CD4-positive, alpha-beta T cell treated with Interleukin-10 for 1 hour (primary cell): ENCODE measurements at regions not wholly inside any gene's neighbourhood (a gene's known extent, or its start where the extent isn't known, plus 50 kb on each side); places are given as distances from the start of the nearest gene placed in this dataset.
"Not testable (repeated sequence)": the region's sequence is repeated elsewhere in the genome, so short reads cannot be mapped to it uniquely, and the experiment has no call there.

Source experiments
- DNase-seq: peaks from one replicate; pipeline ENCODE4 v3.0.0-alpha.2; 2020

DNA sequence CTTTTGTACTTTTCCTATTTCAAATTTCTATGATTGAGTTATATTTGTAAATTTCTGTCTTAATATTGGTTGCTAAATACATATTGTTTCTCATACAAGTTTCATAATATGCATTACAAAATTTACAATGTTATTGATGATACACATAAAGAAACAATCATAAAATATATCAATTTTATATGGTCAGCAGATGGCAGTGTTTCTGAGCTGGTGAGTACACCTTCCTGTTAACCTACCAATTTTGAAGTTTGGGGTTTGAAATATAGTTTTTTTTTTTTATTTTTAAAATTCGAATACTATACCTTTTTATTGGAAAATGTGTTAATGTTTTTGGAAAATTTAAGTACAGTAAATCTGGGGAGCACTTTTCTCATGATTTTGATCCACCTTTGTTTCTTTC, 1953.1 kb upstream of the ADGRL3 start:
- DNase-seq, result no peak

DNA sequence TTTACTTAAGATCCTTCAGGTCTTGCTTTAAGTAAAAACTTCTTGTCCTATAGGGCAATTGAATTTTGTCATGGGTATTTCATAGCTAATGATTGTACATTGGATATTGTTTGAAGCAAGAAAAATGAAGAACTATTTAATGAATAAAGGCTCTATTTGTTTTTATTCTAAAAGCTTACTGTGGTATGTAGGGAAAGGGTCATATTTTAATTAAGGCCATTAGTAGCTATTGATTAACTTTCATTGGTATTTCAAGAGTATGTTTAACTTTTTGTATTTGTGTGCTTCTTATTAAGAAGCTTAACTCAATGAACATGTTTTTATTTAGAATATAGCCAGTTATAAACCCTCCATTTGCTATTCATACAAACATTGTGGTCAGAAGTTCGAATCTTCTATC, 1951.8 kb upstream of the ADGRL3 start:
- no peak for DNase-seq

DNA sequence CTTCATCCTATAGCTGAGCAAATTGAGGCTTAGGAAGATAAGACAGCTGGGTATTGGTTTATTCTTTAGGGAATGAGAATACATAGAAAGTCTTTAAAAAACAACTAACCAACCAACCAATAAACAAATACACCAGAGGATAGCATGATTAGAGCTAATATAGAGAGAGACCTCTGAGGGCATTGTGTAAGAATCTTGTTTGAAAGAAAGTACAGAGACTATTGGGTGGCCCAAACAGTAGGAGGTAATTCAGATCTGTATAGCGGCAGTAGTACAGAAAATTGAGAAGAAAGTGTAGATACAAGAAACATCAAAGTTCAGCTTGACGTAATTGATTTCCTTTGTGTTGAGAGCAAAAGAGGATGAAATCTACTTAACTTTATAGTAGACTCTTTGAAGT, 1951.0 kb upstream of the ADGRL3 start:
- DNase-seq, result no peak

DNA sequence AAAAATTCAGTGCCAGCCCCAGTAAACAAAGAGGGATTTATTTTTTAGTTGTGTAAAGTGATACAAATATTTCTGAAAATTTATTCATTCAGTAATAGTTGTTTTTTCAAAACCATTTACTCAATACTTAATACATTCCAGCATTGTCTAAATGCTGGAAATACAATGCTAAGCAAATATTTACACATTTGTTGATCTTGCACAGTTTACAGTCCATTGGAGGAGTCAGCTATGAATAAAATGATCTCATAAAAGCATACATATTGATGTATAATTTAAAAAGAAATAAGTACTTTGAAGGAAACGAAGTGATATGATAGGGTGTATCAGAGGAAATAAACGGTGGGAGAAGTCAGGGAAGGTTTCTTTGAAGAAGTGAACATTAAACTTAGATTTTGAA, 1942.1 kb upstream of the ADGRL3 start:
- no peak for DNase-seq

GRCh38 chr4:59307609-59308008, 1892.5 kb upstream of the ADGRL3 start:
- DNase-seq, result no peak

- DNase-seq, result no peak
Measured at GRCh38 chr4:59314637-59315036, 1885.5 kb upstream of the ADGRL3 start.

- DNase-seq, result no peak
Measured at GRCh38 chr4:59339631-59340030, 1860.5 kb upstream of the ADGRL3 start.

- no peak for DNase-seq
Measured at GRCh38 chr4:59341506-59341905, 1858.6 kb upstream of the ADGRL3 start.

GRCh38 chr4:59348949-59349348, 1851.2 kb upstream of the ADGRL3 start:
- no peak for DNase-seq

DNA sequence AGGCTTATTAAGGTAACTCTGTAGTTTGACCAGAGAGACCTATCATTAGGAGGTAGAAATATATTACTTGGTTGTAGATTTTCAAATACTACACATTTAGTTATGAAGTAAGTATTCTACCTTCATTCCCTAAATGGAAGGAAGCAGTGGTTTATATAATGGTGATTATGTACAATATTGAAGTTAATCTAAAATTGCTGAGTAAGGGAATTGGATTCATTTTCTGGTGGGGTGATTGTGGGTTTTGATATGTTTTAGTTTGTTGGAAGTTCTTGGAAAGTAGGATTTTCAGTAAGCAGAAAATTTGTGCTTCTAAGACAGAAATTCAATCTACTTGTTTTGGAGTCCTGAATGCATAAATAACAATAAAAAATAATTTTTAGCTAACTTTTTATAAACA, 1830.9 kb upstream of the ADGRL3 start:
- no peak for DNase-seq

DNA sequence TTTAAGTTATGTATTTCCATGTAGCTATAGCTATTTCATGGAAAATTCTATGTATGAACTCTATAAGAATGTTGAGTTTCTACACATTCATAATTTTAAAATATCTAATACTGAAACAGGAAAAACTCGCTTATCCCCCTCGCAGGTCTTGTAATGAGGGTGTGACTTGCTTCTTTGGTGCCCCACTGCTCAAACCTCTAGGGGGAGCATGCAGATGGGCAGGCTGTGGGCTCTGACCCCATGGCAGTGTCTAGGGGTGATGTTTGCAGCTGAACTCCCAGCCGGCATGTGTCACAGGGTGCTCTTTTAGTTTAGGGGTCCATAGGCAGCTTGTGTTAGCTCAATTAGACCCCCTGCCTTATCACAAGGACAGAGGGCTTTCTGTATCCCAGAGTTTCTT, 1825.7 kb upstream of the ADGRL3 start:
- no peak for DNase-seq

DNA sequence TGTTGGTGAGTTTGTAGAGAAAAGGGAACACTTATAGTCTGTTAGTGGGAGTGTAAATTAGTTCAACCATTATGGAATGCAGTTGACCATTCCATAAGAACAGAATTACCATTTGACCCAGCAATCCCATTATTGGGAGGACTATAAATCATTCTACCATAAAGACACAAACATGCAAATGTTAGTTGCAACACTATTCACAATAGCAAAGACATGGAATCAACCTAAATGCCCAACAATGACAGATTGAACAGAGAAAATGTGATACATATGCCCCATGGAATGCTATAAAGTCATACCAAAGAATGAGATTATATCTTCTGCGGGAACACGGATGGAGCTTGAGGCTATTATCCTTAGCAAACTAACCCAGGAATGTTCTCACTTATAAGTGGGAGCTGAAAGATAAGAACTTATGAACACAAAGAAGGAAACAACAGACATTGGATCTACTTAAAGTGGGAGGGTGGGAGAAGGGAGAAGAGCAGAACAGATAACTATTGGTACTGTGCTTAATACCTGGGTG, 1819.2 kb upstream of the ADGRL3 start:
- no peak for DNase-seq

GRCh38 chr4:59381591-59381990, 1818.5 kb upstream of the ADGRL3 start:
- no peak for DNase-seq

DNA sequence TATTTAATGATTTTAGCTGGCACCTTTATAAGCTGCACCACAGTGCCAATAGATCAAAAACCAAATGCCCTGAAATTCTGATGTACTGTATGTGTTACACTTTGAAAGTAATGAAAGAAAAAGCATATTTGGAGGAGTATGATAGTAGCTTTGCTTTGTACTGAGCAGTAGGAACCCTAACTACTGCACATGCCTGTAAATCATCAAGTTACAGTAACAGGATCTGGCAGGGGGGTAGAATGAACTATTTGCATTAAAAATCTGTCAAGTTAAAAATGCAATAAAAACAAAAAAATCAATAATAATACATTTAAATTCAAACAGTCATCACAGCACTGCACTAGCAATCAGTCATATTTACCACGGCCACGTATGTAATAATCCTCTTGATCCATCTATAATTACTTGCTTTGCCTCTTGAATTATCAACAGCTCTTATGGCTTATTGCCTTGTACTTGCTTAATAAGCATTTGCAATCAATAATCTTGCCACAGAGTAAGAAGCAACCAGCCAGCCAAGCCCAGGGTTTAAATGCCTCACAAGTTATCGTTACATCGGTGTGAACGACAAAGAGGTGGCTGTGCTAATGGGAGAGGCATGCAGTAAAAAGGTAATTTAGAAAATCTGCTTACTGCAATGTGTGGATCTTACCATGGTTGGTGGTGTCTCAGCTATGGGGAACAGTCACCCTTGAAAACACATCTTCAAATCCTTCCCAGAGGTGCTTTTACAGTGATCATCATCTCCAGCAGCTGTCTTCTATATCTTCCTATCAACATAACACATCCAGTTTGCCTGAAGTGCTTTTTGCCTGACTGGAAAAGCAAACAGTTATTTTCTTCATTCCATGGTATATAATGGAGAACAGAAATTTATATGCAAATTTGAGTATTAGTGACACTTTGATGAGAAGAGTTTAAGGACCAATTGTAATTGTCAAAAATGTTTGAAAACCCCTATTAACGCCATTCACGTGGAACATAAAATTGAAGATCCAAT, 1812.1 kb upstream of the ADGRL3 start:
- no peak for DNase-seq

DNA sequence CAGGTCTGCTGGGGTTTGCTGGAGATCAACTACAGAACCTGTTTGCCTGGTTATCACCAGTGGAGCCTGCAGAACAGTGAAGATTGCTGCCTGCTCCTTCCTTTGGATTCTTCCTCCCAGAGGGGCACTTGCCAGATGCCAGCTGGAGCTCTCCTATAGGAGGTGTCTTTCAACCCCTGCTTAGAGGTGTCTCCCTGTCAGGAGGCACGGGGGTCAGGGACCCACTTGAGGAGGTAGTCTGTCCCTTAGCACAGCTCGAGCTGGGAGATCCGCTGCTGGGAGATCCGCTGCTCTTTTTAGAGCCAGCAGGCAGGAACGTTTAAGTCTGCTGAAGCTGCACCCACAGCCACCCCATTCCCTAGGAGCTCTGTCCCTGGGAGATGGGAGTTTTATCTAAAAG, 1806.3 kb upstream of the ADGRL3 start:
- DNase-seq, result no peak

- DNase-seq, result no peak
Measured at GRCh38 chr4:59400334-59400733, 1799.8 kb upstream of the ADGRL3 start.

DNA sequence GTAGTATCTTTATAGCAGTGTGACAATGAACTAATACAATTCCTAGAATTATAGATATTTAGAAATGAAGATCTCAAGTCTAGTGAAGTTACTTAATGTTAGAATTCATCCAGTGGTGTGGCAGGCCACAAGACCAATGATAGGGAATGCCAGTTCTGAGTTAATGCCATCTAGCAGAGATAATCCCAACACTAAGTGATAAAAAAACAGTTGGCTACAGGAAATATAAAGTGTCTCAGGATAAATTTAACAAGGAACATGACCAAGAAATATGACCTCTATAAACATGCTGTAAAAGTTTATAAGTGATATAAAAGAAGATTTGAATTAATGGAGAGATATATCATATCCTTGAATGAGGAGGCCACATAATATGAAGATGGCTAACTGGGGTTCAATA, 1790.5 kb upstream of the ADGRL3 start:
- no peak for DNase-seq

GRCh38 chr4:59412739-59413138, 1787.4 kb upstream of the ADGRL3 start:
- DNase-seq, result no peak

GRCh38 chr4:59455751-59456150, 1744.4 kb upstream of the ADGRL3 start:
- no peak for DNase-seq

DNA sequence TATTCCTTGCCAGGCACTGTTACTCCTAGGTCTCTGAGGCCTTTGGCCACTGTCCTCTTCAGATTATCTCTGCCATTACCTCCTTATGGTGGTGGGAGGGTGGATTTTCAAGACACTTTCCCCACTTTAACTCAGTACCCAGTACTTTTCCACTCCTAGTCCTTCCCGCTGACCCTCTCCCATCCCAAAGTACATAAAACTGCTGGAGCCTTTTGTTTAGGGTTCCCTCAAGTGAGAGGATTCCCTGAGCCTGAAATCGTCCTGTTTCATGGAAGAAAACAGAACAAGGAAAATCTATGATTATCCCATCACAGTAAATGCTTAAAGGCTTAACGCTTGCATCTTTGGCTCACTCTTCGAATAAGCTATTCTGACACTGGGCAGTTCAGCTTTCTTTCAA, 1742.5 kb upstream of the ADGRL3 start:
- no peak for DNase-seq

- no peak for DNase-seq
Measured at GRCh38 chr4:59484944-59485343, 1715.2 kb upstream of the ADGRL3 start.

GRCh38 chr4:59500103-59500502, 1700.0 kb upstream of the ADGRL3 start:
- DNase-seq, result no peak

- DNase-seq, result no peak
Measured at GRCh38 chr4:59503731-59504130, 1696.4 kb upstream of the ADGRL3 start.

GRCh38 chr4:59511809-59512208, 1688.3 kb upstream of the ADGRL3 start:
- not testable (repeated sequence) for DNase-seq

GRCh38 chr4:59517007-59517406, 1683.1 kb upstream of the ADGRL3 start:
- no peak for DNase-seq
